Left colon (tissue), 2 donors: ENCODE measurements at regions not wholly inside any gene's neighbourhood (a gene's known extent, or its start where the extent isn't known, plus 50 kb on each side); places are given as distances from the start of the nearest gene placed in this dataset.
"Not testable (repeated sequence)": the region's sequence is repeated elsewhere in the genome, so short reads cannot be mapped to it uniquely, and the experiment has no call there.

ENCODE experiments used
- ATAC-seq: fragments of 200-7000 bp; cut with Tn5 transposase; one replicate; pipeline ENCODE4 v1.9.1; 2020; ENCODE audit warnings: mild to moderate bottlenecking, moderate library complexity
- DNase-seq, 2 donors: peaks; one replicate each; pipeline ENCODE4 v3.0.0-alpha.2; 2020
- intact Hi-C, 2 donors: fragments of 100-400 bp; cut with DNase I in 1 of 2; cut with micrococcal nuclease in 1 of 2; formaldehyde crosslinking; loops; one replicate each; pipeline versions ENCODE4 v1.11.2 to v1.14.0; 2022; cut with DNase I, micrococcal nuclease
- donor health status: DM: no; HTN: no; CAD: no.
- donor health status: DM: yes; HTN: yes; CAD: no.

GRCh38 chr2:194723446-194723845 lies 933.6 kb upstream of the SLC39A10 start:
- no peak for ATAC-seq
- intact Hi-C loops: no loop called here

GRCh38 chr2:194721227-194721626 lies 935.8 kb upstream of the SLC39A10 start:
- DNase-seq: no peak
- intact Hi-C loops: no loop called here
- no peak for ATAC-seq

More at GRCh38 chr2:194723446-194723845, 933.6 kb upstream of the SLC39A10 start:
- no peak for DNase-seq

- DNase-seq (no peak), ATAC-seq (no peak)
- intact Hi-C loops: no loop called here
These were observed 936.6 kb upstream of the SLC39A10 start for GRCh38 chr2:194720462-194720861.

- intact Hi-C loops: no loop called here
- DNase-seq: no peak
- ATAC-seq: no peak
These were observed 938.1 kb upstream of the SLC39A10 start for GRCh38 chr2:194718881-194719280.

- intact Hi-C loops: no loop called here
- ATAC-seq (no peak), DNase-seq (no peak)
These were observed 942.5 kb upstream of the SLC39A10 start for GRCh38 chr2:194714541-194714940.

- no peak for ATAC-seq
- intact Hi-C loops: no loop called here
- no peak for DNase-seq
These were observed 947.2 kb upstream of the SLC39A10 start for GRCh38 chr2:194709840-194710239.

GRCh38 chr2:194706179-194706578 lies 950.8 kb upstream of the SLC39A10 start:
- intact Hi-C loops: no loop called here
- no peak for ATAC-seq
- DNase-seq: no peak

- ATAC-seq: no peak
- intact Hi-C loops: no loop called here
- DNase-seq: no peak
These were observed 951.6 kb upstream of the SLC39A10 start for GRCh38 chr2:194705398-194705797.

- DNase-seq: no peak
- ATAC-seq: no peak
- intact Hi-C loops: no loop called here
These were observed 956.3 kb upstream of the SLC39A10 start for GRCh38 chr2:194700726-194701125.

GRCh38 chr2:194700116-194700515 lies 956.9 kb upstream of the SLC39A10 start:
- DNase-seq (no peak), ATAC-seq (no peak)
- intact Hi-C loops: no loop called here

- intact Hi-C loops: no loop called here
- ATAC-seq (no peak), DNase-seq (no peak)
These were observed 959.0 kb upstream of the SLC39A10 start for GRCh38 chr2:194698012-194698411.

- DNase-seq: no peak
- intact Hi-C loops: no loop called here
- ATAC-seq: no peak
These were observed 959.6 kb upstream of the SLC39A10 start for GRCh38 chr2:194697439-194697838.

GRCh38 chr2:194696690-194697089 lies 960.3 kb upstream of the SLC39A10 start:
- ATAC-seq: peak; percentile 56
- no peak for DNase-seq

GRCh38 chr2:194686569-194686968 lies 970.5 kb upstream of the SLC39A10 start:
- no peak for ATAC-seq
- DNase-seq: no peak
- intact Hi-C loops: no loop called here

More at GRCh38 chr2:194696690-194697089, 960.3 kb upstream of the SLC39A10 start:
- intact Hi-C loops: no loop called here

GRCh38 chr2:194674043-194674442 lies 983.0 kb upstream of the SLC39A10 start:
- DNase-seq: no peak
- intact Hi-C loops: no loop called here

GRCh38 chr2:194672994-194673393 lies 984.0 kb upstream of the SLC39A10 start:
- DNase-seq: no peak
- intact Hi-C loops: no loop called here
- ATAC-seq: no peak

More at GRCh38 chr2:194674043-194674442, 983.0 kb upstream of the SLC39A10 start:
- no peak for ATAC-seq

GRCh38 chr2:194661431-194661830 lies 995.6 kb upstream of the SLC39A10 start:
- no peak for ATAC-seq
- DNase-seq: no peak
- intact Hi-C loops: no loop called here

- intact Hi-C loops, DNase-seq, ATAC-seq: not testable (repeated sequence)
These were observed 1018.0 kb upstream of the SLC39A10 start for GRCh38 chr2:194639057-194639456.

- no peak for ATAC-seq
These were observed 1035.1 kb upstream of the SLC39A10 start for GRCh38 chr2:194621945-194622344.

GRCh38 chr2:194619366-194619765 lies 1037.7 kb upstream of the SLC39A10 start:
- intact Hi-C loops: no loop called here
- ATAC-seq (no peak), DNase-seq (no peak)

More at GRCh38 chr2:194621945-194622344, 1035.1 kb upstream of the SLC39A10 start:
- intact Hi-C loops: no loop called here
- DNase-seq: no peak

GRCh38 chr2:194618432-194618831 lies 1038.6 kb upstream of the SLC39A10 start:
- intact Hi-C loops: no loop called here
- no peak for ATAC-seq

GRCh38 chr2:194616334-194616733 lies 1040.7 kb upstream of the SLC39A10 start:
- no peak for ATAC-seq
- intact Hi-C loops: no loop called here
- no peak for DNase-seq

More at GRCh38 chr2:194618432-194618831, 1038.6 kb upstream of the SLC39A10 start:
- no peak for DNase-seq
